ENCODE measurements at regions not wholly inside any gene's neighbourhood (a gene's known extent, or its start where the extent isn't known, plus 50 kb on each side); places are given as distances from the start of the nearest gene placed in this dataset.

DNA sequence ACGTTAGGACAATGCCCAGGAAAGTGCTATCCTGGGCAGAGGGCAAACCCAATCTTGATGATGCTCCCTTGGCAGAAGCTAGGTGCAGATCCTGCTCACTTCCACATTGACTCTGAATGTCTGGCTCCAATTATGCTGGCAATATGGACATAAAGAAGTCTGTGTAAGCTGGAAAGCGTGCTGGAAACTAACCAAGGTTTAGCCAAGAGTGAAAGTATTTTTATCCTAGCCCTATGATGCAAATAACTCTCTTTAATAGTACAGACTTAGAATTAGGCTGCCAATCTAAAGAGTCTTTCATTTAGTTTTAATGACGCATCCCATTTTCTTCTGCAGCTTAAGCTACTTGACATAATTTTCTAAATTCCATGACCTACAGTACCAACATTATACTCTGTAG is 571.8 kb downstream of the TUSC7 start:
- no peak for TF ChIP-seq EZH2 (IDR thresholded peaks at IDR 0.05; ENCODE audit: insufficient read depth, poor library complexity, severe bottlenecking)
- TF ChIP-seq EZH2phosphoT487 (IDR thresholded peaks at IDR 0.05; ENCODE audit: insufficient read depth, low read depth), result no peak

Measured in GM23248 (cell line).